SK-N-SH (cell line): ENCODE measurements at regions not wholly inside any gene's neighbourhood (a gene's known extent, or its start where the extent isn't known, plus 50 kb on each side); places are given as distances from the start of the nearest gene placed in this dataset.

Source experiments
- CTCF ChIA-PET: fragments of 300-600, 350-600 bp; formaldehyde crosslinking; extraction: SDS; loops from one replicate; lab custom pipeline; 2021; lab: Yijun Ruan, JAX
- POLR2A ChIA-PET: fragments of 350-600 bp; sonication (Branson Sonifier 250); formaldehyde crosslinking; extraction: SDS; loops from one replicate; lab custom pipeline; 2020; ENCODE audit warnings: antibody characterized with exemption, inconsistent platforms; lab: Yijun Ruan, JAX
- DNase-seq: peaks from one replicate; pipeline ENCODE4 v3.0.0; 2012
- H2AFZ ChIP-seq: fragments of 200-600 bp; sonication (generic); 2 replicates; pipeline ENCODE4 v1.8.1; 2016; ENCODE audit warnings: antibody characterized with exemption, mild to moderate bottlenecking, low read depth
- H3F3A ChIP-seq: fragments of 200-600 bp; sonication (generic); replicated peaks from 2 replicates; pipeline ENCODE3; 2016; ENCODE audit warnings: antibody characterized with exemption, mild to moderate bottlenecking; ENCODE audit not compliant: insufficient read depth
- H3K27ac ChIP-seq, 2 experiments: fragments of 200-500 bp in 1 of 2; fragments of 200-600 bp in 1 of 2; sonication (Bioruptor generic) in 1 of 2; sonication (generic), shearing (Covaris generic) in 1 of 2; 2 replicates each; pipeline versions ENCODE4 v1.5.1 to v1.6.1; 2014 to 2016; ENCODE audit warnings: low read depth in 2 of 2, inconsistent platforms in 1 of 2, low read length in 1 of 2, mild to moderate bottlenecking in 1 of 2, mixed read lengths in 1 of 2
- H3K27me3 ChIP-seq: fragments of 200-600 bp; sonication (generic), shearing (Covaris generic); 2 replicates; pipeline ENCODE4 v1.6.1; 2016; ENCODE audit warnings: mixed run types; ENCODE audit not compliant: insufficient read depth
- H3K36me3 ChIP-seq, 2 experiments: fragments of 200-500 bp in 1 of 2; fragments of 200-600 bp in 1 of 2; sonication (Bioruptor generic) in 1 of 2; sonication (generic) in 1 of 2; replicated peaks in 1 of 2; 2 replicates each; pipeline versions ENCODE3 to v1.5.1; 2014 to 2016; ENCODE audit warnings: low read length in 1 of 2, mild to moderate bottlenecking in 1 of 2; ENCODE audit not compliant: insufficient read depth in 2 of 2, control insufficient read depth in 1 of 2
- H3K4me1 ChIP-seq, 2 experiments: fragments of 200-500 bp in 1 of 2; fragments of 200-600 bp in 1 of 2; sonication (Bioruptor generic) in 1 of 2; sonication (generic), shearing (Covaris generic) in 1 of 2; 2 replicates each; pipeline versions ENCODE4 v1.5.1 to v1.6.1; 2014 to 2016; ENCODE audit warnings: low read depth in 1 of 2, low read length in 1 of 2, mixed run types in 1 of 2; ENCODE audit not compliant: insufficient read depth in 2 of 2, control insufficient read depth in 1 of 2
- H3K4me2 ChIP-seq: fragments of 200-600 bp; sonication (generic), shearing (Covaris generic); 2 replicates; pipeline ENCODE4 v1.6.1; 2017; ENCODE audit warnings: mixed run types
- H3K4me3 ChIP-seq, 2 experiments: fragments of 200-500 bp in 1 of 2; fragments of 200-600 bp in 1 of 2; sonication (Bioruptor generic) in 1 of 2; sonication (generic), shearing (Covaris generic) in 1 of 2; 2 replicates each; pipeline versions ENCODE4 v1.5.1 to v1.8.1; 2014 to 2016; ENCODE audit warnings: low read depth in 2 of 2, inconsistent platforms in 1 of 2, low read length in 1 of 2, mild to moderate bottlenecking in 1 of 2, mixed read lengths in 1 of 2, moderate library complexity in 1 of 2
- H3K79me2 ChIP-seq: fragments of 200-600 bp; sonication (generic); 2 replicates; pipeline ENCODE4 v1.8.1; 2017; ENCODE audit warnings: mild to moderate bottlenecking; ENCODE audit not compliant: insufficient read depth
- H3K9ac ChIP-seq: fragments of 200-600 bp; sonication (generic); 2 replicates; pipeline ENCODE4 v1.6.1; 2017; ENCODE audit warnings: mixed run types
- H3K9me2 ChIP-seq: fragments of 200-600 bp; sonication (generic); 2 replicates; pipeline ENCODE4 v1.6.1; 2017; ENCODE audit warnings: mixed run types
- H3K9me3 ChIP-seq: fragments of 200-600 bp; sonication (generic); 2 replicates; pipeline ENCODE4 v1.6.1; 2017; ENCODE audit warnings: mixed run types, mild to moderate bottlenecking, moderate library complexity
- H4K20me1 ChIP-seq: fragments of 200-600 bp; sonication (generic); 2 replicates; pipeline ENCODE4 v1.6.1; 2017; ENCODE audit warnings: mild to moderate bottlenecking, mixed run types; ENCODE audit not compliant: insufficient read depth
- CHD2 ChIP-seq: fragments of 150-350 bp; IDR thresholded peaks from 2 replicates; pipeline ENCODE4 v1.6.1; 2018; ENCODE audit warnings: low read length; ENCODE audit not compliant: partially characterized antibody
- FOXJ3 ChIP-seq: sonication (generic); formaldehyde crosslinking; IDR thresholded peaks from 2 replicates; pipeline ENCODE4 v1.5.1; 2020; ENCODE audit warnings: mild to moderate bottlenecking, missing genetic modification reagents
- GATA2 ChIP-seq: sonication (generic); formaldehyde crosslinking; IDR thresholded peaks from 2 replicates; pipeline ENCODE4 v1.5.0; 2020; ENCODE audit warnings: mild to moderate bottlenecking, missing genetic modification reagents
- NFIC ChIP-seq: IDR thresholded peaks from 2 replicates; pipeline ENCODE4 v1.4.0; 2012; ENCODE audit warnings: borderline replicate concordance
- POLR2AphosphoS5 ChIP-seq: IDR thresholded peaks from 2 replicates; pipeline ENCODE4 v1.6.1; 2012; ENCODE audit warnings: low read depth, low read length
- RAD21 ChIP-seq: IDR thresholded peaks from 2 replicates; pipeline ENCODE4 v1.6.1; 2012; ENCODE audit warnings: mild to moderate bottlenecking, low read length
- RCOR1 ChIP-seq: fragments of 150-350 bp; IDR thresholded peaks from 2 replicates; pipeline ENCODE4 v1.6.1; 2017; ENCODE audit warnings: antibody characterized with exemption, low read length
- RFX5 ChIP-seq: IDR thresholded peaks from 2 replicates; pipeline ENCODE4 v1.6.1; 2012; ENCODE audit warnings: mild to moderate bottlenecking, improper control_type of control experiment, low read length
- RXRA ChIP-seq: IDR thresholded peaks from 2 replicates; pipeline ENCODE4 v1.4.0; 2012; ENCODE audit warnings: low read depth, mild to moderate bottlenecking, borderline replicate concordance
- TCF12 ChIP-seq: IDR thresholded peaks from 2 replicates; pipeline ENCODE4 v1.4.0; 2012
- WGBS: methylation state at CpG from one replicate; pipeline ENCODE4 v1.1.6; 2017; ENCODE audit warnings: low lambda C conversion rate; 5-methylcytosine and 5-hydroxymethylcytosine counted together
- TF ChIP-seq, protein P1 (sequence below): fragments of 150-350 bp; IDR thresholded peaks from 2 replicates; pipeline ENCODE4 v1.6.1; 2016; ENCODE audit warnings: mild to moderate bottlenecking, low read depth, low read length
- TF ChIP-seq, protein P2 (sequence below): IDR thresholded peaks from 2 replicates; pipeline ENCODE4; 2012
- TF ChIP-seq, protein P3 (sequence below): fragments of 200-600 bp; sonication (generic); IDR thresholded peaks from 2 replicates; pipeline ENCODE4 v1.6.1; 2017; ENCODE audit warnings: antibody characterized with exemption, mild to moderate bottlenecking, moderate library complexity
- TF ChIP-seq, protein P4 (sequence below): IDR thresholded peaks from 2 replicates; pipeline ENCODE4 v1.4.0; 2012; ENCODE audit warnings: low read depth
- TF ChIP-seq, protein P5 (sequence below): fragments of 150-350 bp; IDR thresholded peaks from 2 replicates; pipeline ENCODE4 v1.6.1; 2017; ENCODE audit warnings: antibody characterized with exemption, low read length, low read depth, borderline replicate concordance

DNA sequence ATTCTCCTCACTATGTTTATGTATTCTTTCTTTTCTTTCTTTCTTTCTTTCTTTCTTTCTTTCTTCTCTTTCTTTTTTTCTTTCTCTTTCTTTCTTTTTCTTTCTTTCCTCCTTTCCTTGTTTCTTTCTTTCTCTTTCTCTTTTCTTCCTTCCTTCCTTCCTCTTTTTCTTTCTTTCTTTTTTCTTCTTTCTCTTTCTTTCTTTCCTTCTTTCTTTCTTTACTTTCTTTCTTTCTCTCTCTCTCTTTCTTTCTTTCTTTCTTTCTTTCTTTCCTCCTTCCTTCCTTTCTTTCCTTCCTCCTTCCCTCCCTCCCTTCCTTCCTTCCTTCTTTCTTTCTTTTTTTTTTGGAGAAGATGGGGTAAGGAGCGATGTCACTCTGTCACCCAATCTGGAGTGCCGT, 1405.5 kb downstream of the SLITRK5 start:
- no peak for TF ChIP-seq POLR2AphosphoS5
- no peak for TF ChIP-seq RFX5
- TF ChIP-seq RXRA = no peak
- no peak for TF ChIP-seq RAD21
- no peak for TF ChIP-seq FOXJ3 (CRISPR knock-in tag)
- TF ChIP-seq, protein P1, sequence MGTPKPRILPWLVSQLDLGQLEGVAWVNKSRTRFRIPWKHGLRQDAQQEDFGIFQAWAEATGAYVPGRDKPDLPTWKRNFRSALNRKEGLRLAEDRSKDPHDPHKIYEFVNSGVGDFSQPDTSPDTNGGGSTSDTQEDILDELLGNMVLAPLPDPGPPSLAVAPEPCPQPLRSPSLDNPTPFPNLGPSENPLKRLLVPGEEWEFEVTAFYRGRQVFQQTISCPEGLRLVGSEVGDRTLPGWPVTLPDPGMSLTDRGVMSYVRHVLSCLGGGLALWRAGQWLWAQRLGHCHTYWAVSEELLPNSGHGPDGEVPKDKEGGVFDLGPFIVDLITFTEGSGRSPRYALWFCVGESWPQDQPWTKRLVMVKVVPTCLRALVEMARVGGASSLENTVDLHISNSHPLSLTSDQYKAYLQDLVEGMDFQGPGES = no peak
- TF ChIP-seq, protein P2, sequence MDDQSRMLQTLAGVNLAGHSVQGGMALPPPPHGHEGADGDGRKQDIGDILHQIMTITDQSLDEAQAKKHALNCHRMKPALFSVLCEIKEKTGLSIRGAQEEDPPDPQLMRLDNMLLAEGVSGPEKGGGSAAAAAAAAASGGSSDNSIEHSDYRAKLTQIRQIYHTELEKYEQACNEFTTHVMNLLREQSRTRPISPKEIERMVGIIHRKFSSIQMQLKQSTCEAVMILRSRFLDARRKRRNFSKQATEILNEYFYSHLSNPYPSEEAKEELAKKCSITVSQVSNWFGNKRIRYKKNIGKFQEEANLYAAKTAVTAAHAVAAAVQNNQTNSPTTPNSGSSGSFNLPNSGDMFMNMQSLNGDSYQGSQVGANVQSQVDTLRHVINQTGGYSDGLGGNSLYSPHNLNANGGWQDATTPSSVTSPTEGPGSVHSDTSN = no peak
- TF ChIP-seq, protein P3, sequence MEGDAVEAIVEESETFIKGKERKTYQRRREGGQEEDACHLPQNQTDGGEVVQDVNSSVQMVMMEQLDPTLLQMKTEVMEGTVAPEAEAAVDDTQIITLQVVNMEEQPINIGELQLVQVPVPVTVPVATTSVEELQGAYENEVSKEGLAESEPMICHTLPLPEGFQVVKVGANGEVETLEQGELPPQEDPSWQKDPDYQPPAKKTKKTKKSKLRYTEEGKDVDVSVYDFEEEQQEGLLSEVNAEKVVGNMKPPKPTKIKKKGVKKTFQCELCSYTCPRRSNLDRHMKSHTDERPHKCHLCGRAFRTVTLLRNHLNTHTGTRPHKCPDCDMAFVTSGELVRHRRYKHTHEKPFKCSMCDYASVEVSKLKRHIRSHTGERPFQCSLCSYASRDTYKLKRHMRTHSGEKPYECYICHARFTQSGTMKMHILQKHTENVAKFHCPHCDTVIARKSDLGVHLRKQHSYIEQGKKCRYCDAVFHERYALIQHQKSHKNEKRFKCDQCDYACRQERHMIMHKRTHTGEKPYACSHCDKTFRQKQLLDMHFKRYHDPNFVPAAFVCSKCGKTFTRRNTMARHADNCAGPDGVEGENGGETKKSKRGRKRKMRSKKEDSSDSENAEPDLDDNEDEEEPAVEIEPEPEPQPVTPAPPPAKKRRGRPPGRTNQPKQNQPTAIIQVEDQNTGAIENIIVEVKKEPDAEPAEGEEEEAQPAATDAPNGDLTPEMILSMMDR = no peak
- TF ChIP-seq, protein P4, sequence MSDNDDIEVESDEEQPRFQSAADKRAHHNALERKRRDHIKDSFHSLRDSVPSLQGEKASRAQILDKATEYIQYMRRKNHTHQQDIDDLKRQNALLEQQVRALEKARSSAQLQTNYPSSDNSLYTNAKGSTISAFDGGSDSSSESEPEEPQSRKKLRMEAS = no peak
- TF ChIP-seq, protein P5, sequence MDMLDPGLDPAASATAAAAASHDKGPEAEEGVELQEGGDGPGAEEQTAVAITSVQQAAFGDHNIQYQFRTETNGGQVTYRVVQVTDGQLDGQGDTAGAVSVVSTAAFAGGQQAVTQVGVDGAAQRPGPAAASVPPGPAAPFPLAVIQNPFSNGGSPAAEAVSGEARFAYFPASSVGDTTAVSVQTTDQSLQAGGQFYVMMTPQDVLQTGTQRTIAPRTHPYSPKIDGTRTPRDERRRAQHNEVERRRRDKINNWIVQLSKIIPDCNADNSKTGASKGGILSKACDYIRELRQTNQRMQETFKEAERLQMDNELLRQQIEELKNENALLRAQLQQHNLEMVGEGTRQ = no peak
- TF ChIP-seq CHD2 = no peak
- no peak for TF ChIP-seq TCF12
- no peak for TF ChIP-seq RCOR1
- no peak for TF ChIP-seq NFIC
- no peak for TF ChIP-seq GATA2 (CRISPR knock-in tag)

More for the DNA sequence above, 1405.5 kb downstream of the SLITRK5 start:
- Histone ChIP-seq H2AFZ (no peak overlapping the region), H3K79me2 (no peaks in the 10 kb centered on the region), H3K4me3 (no peak overlapping the region), H3K9me2 (no peaks in the 10 kb centered on the region), H4K20me1 (no peaks in the 10 kb centered on the region), H3K36me3 (no peaks in the 10 kb centered on the region), H3K4me2 (no peak overlapping the region), H3K9ac (no peak overlapping the region), H3K4me1 (no peaks in the 10 kb centered on the region), H3F3A (no peaks in the 10 kb centered on the region), H3K27me3 (no peaks in the 10 kb centered on the region), H3K27ac (no peak overlapping the region), H3K9me3 (no peaks in the 10 kb centered on the region)
- CTCF ChIA-PET = interaction anchor here (1.0 kb wide), 1 partner anchor 10 kb away, joined by 3 read pairs; no protein-coding TSS in a partner anchor
- no peak for DNase-seq
- WGBS = 55% methylated on average over 2 of the region's 2 CpGs
- POLR2A ChIA-PET = no interaction called here
